Epithelial cell of proximal tubule (primary cell): ENCODE measurements at regions not wholly inside any gene's neighbourhood (a gene's known extent, or its start where the extent isn't known, plus 50 kb on each side); places are given as distances from the start of the nearest gene placed in this dataset.
A peak's percentile ranks its signal among the peaks of the same experiment; 100 is the strongest.

Experiments
- DNase-seq: peaks from one replicate; pipeline ENCODE4 v3.0.0-alpha.2; 2011; ENCODE audit warnings: low read depth
- H3K4me3 ChIP-seq: 2 replicates; pipeline ENCODE4 v1.5.1; 2011; ENCODE audit warnings: low read depth, mild to moderate bottlenecking, low read length
- CTCF ChIP-seq: conservative IDR thresholded peaks from 2 replicates; pipeline ENCODE4 v1.5.1; 2012; ENCODE audit warnings: low read depth, mild to moderate bottlenecking, low read length

- H3K4me3 ChIP-seq: no peak overlapping the region
- TF ChIP-seq CTCF: no peak
- DNase-seq: no peak
Observed at GRCh38 chr2:22993250-22993649, 391.7 kb upstream of the KLHL29 start.

- no peak overlapping the region for H3K4me3 ChIP-seq
- TF ChIP-seq CTCF: no peak
- DNase-seq: no peak
Observed at GRCh38 chr2:22995576-22995975, 389.4 kb upstream of the KLHL29 start.

GRCh38 chr2:22996911-22997310 is 388.1 kb upstream of the KLHL29 start:
- no peak for TF ChIP-seq CTCF
- no peak overlapping the region for H3K4me3 ChIP-seq
- no peak for DNase-seq

- no peak overlapping the region for H3K4me3 ChIP-seq
- DNase-seq: no peak
- TF ChIP-seq CTCF: no peak
Observed at GRCh38 chr2:22998359-22998758, 386.6 kb upstream of the KLHL29 start.

GRCh38 chr2:22999951-23000350 is 385.0 kb upstream of the KLHL29 start:
- no peak for TF ChIP-seq CTCF
- peak; percentile 27 for DNase-seq
- H3K4me3 ChIP-seq: no peak overlapping the region

- peak; percentile 37 for TF ChIP-seq CTCF
- DNase-seq: no peak
- no peak overlapping the region for H3K4me3 ChIP-seq
Observed at GRCh38 chr2:23002234-23002633, 382.7 kb upstream of the KLHL29 start.

GRCh38 chr2:23005469-23005868 is 379.5 kb upstream of the KLHL29 start:
- no peak for TF ChIP-seq CTCF
- H3K4me3 ChIP-seq: no peak overlapping the region
- no peak for DNase-seq
